MM.1S (cell line): ENCODE measurements at regions not wholly inside any gene's neighbourhood (a gene's known extent, or its start where the extent isn't known, plus 50 kb on each side); places are given as distances from the start of the nearest gene placed in this dataset.

ENCODE experiments used
- DNase-seq: peaks from one replicate; pipeline ENCODE4 v3.0.0-alpha.2; 2015
- H2AFZ ChIP-seq: fragments of 300-600 bp; sonication (generic); 2 replicates; pipeline ENCODE4 v1.6.0; 2016; ENCODE audit warnings: antibody characterized with exemption, low read length
- H3F3A ChIP-seq: fragments of 300-600 bp; sonication (generic); 2 replicates; pipeline ENCODE4 v1.6.1; 2016; ENCODE audit warnings: mild to moderate bottlenecking, antibody characterized with exemption, low read length, moderate library complexity, mixed read lengths; ENCODE audit not compliant: insufficient read depth
- H3K27ac ChIP-seq: fragments of 300-600 bp; sonication (generic); 2 replicates; pipeline ENCODE4 v1.5.1; 2016; ENCODE audit warnings: mild to moderate bottlenecking, low read length
- H3K27me3 ChIP-seq: fragments of 300-600 bp; sonication (generic); replicated peaks from 2 replicates; pipeline ENCODE4 v1.6.0; 2016; ENCODE audit warnings: low read length; ENCODE audit not compliant: insufficient read depth
- H3K36me3 ChIP-seq: fragments of 300-600 bp; sonication (generic); replicated peaks from 2 replicates; pipeline ENCODE4 v1.6.1; 2016; ENCODE audit warnings: mild to moderate bottlenecking, low read length, mixed read lengths; ENCODE audit not compliant: insufficient read depth
- H3K4me1 ChIP-seq: fragments of 300-600 bp; sonication (generic); 2 replicates; pipeline ENCODE4 v1.6.1; 2016; ENCODE audit warnings: low read length, mixed read lengths
- H3K4me2 ChIP-seq: fragments of 300-600 bp; sonication (generic); 2 replicates; pipeline ENCODE4 v1.6.0; 2016; ENCODE audit warnings: low read depth, low read length
- H3K4me3 ChIP-seq: fragments of 300-600 bp; sonication (generic); 2 replicates; pipeline ENCODE4 v1.5.1; 2016; ENCODE audit warnings: low read length, mixed read lengths
- H3K79me2 ChIP-seq: fragments of 300-600 bp; sonication (generic); 2 replicates; pipeline ENCODE4 v1.6.1; 2016; ENCODE audit warnings: mixed run types, low read length, mixed read lengths
- H3K9ac ChIP-seq: fragments of 300-600 bp; sonication (generic); 2 replicates; pipeline ENCODE4 v1.6.1; 2016; ENCODE audit warnings: low read length, mixed read lengths
- H3K9me2 ChIP-seq: fragments of 300-600 bp; sonication (generic); replicated peaks from 2 replicates; pipeline ENCODE4 v1.6.1; 2016; ENCODE audit warnings: mild to moderate bottlenecking, low read length, mixed read lengths; ENCODE audit not compliant: insufficient read depth
- H3K9me3 ChIP-seq: fragments of 300-600 bp; sonication (generic); replicated peaks from 2 replicates; pipeline ENCODE4 v1.6.1; 2016; ENCODE audit warnings: mild to moderate bottlenecking, low read length, mixed read lengths; ENCODE audit not compliant: insufficient read depth
- H4K20me1 ChIP-seq: fragments of 300-600 bp; sonication (generic); 2 replicates; pipeline ENCODE4 v1.6.1; 2016; ENCODE audit warnings: mild to moderate bottlenecking, low read length, moderate library complexity, mixed read lengths; ENCODE audit not compliant: insufficient read depth
- EZH2 ChIP-seq: fragments of 300-600 bp; sonication (generic); optimal IDR thresholded peaks from 2 replicates; pipeline ENCODE3; 2017; ENCODE audit warnings: low read depth, mild to moderate bottlenecking, antibody characterized with exemption, low read length, mixed read lengths
- EZH2phosphoT487 ChIP-seq: fragments of 300-600 bp; sonication (generic); IDR thresholded peaks from 2 replicates; pipeline ENCODE4 v1.6.1; 2018; ENCODE audit warnings: antibody characterized with exemption, low read length
- TF ChIP-seq, protein P1 (sequence below): fragments of 300-600 bp; sonication (generic); IDR thresholded peaks from 2 replicates; pipeline ENCODE4 v1.5.1; 2016; ENCODE audit warnings: antibody characterized with exemption, low read length, mixed read lengths

- TF ChIP-seq, protein P1, sequence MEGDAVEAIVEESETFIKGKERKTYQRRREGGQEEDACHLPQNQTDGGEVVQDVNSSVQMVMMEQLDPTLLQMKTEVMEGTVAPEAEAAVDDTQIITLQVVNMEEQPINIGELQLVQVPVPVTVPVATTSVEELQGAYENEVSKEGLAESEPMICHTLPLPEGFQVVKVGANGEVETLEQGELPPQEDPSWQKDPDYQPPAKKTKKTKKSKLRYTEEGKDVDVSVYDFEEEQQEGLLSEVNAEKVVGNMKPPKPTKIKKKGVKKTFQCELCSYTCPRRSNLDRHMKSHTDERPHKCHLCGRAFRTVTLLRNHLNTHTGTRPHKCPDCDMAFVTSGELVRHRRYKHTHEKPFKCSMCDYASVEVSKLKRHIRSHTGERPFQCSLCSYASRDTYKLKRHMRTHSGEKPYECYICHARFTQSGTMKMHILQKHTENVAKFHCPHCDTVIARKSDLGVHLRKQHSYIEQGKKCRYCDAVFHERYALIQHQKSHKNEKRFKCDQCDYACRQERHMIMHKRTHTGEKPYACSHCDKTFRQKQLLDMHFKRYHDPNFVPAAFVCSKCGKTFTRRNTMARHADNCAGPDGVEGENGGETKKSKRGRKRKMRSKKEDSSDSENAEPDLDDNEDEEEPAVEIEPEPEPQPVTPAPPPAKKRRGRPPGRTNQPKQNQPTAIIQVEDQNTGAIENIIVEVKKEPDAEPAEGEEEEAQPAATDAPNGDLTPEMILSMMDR = no peak
- no peak for TF ChIP-seq EZH2
- no peak for TF ChIP-seq EZH2phosphoT487
- Histone ChIP-seq H3K9me3 (no peaks in the 10 kb centered on the region), H3K4me1 (no peaks in the 10 kb centered on the region), H4K20me1 (no peaks in the 10 kb centered on the region), H3F3A (no peaks in the 10 kb centered on the region), H2AFZ (no peak overlapping the region), H3K4me3 (no peak overlapping the region), H3K79me2 (no peaks in the 10 kb centered on the region), H3K9ac (no peak overlapping the region), H3K4me2 (no peak overlapping the region), H3K36me3 (no peaks in the 10 kb centered on the region), H3K27ac (no peak overlapping the region), H3K27me3 (no peaks in the 10 kb centered on the region), H3K9me2 (no peaks in the 10 kb centered on the region)
- no peak for DNase-seq
These were observed 89.8 kb upstream of the MBOAT2 start for GRCh38 chr2:9093324-9093723.

GRCh38 chr2:9092383-9093282 lies 89.1 kb upstream of the MBOAT2 start:
- Histone ChIP-seq H3K4me3 (no peak overlapping the region), H3K4me1 (no peaks in the 10 kb centered on the region), H2AFZ (no peak overlapping the region), H3K27me3 (no peaks in the 10 kb centered on the region), H3K9ac (no peak overlapping the region), H3K9me3 (no peaks in the 10 kb centered on the region), H3K4me2 (no peak overlapping the region), H3K79me2 (no peaks in the 10 kb centered on the region), H3K9me2 (no peaks in the 10 kb centered on the region), H3K27ac (no peak overlapping the region), H3F3A (no peaks in the 10 kb centered on the region), H4K20me1 (no peaks in the 10 kb centered on the region), H3K36me3 (no peaks in the 10 kb centered on the region)
- no peak for DNase-seq
- no peak for TF ChIP-seq EZH2phosphoT487
- no peak for TF ChIP-seq EZH2
- TF ChIP-seq, protein P1 = no peak

GRCh38 chr2:9091811-9092210 lies 88.3 kb upstream of the MBOAT2 start:
- Histone ChIP-seq H3K27ac (no peak overlapping the region), H3K9ac (no peak overlapping the region), H3K9me3 (no peaks in the 10 kb centered on the region), H3K4me3 (no peak overlapping the region), H3F3A (no peaks in the 10 kb centered on the region), H3K27me3 (no peaks in the 10 kb centered on the region), H4K20me1 (no peaks in the 10 kb centered on the region), H3K36me3 (no peaks in the 10 kb centered on the region), H3K4me1 (no peaks in the 10 kb centered on the region), H2AFZ (no peak overlapping the region), H3K4me2 (no peak overlapping the region), H3K9me2 (no peaks in the 10 kb centered on the region), H3K79me2 (no peaks in the 10 kb centered on the region)
- no peak for DNase-seq
- no peak for TF ChIP-seq EZH2
- TF ChIP-seq, protein P1 = no peak
